ELR (cell line): ENCODE measurements at regions not wholly inside any gene's neighbourhood (a gene's known extent, or its start where the extent isn't known, plus 50 kb on each side); places are given as distances from the start of the nearest gene placed in this dataset.
"Not testable (repeated sequence)": the region's sequence is repeated elsewhere in the genome, so short reads cannot be mapped to it uniquely, and the experiment has no call there.

Experiments used
- DNase-seq: peaks from one replicate; pipeline ENCODE4 v3.0.0-alpha.2; 2015; ENCODE audit warnings: low read depth

GRCh38 chr9:761793-762560 is 79.5 kb upstream of the DMRT1 start:
- DNase-seq = no peak

GRCh38 chr9:763692-764091 is 77.8 kb upstream of the DMRT1 start:
- no peak for DNase-seq

- peak; percentile 74 for DNase-seq
These were observed 77.4 kb upstream of the DMRT1 start for GRCh38 chr9:764105-764524.

GRCh38 chr9:764986-765385 is 76.5 kb upstream of the DMRT1 start:
- DNase-seq = no peak

- not testable (repeated sequence) for DNase-seq
These were observed 74.4 kb upstream of the DMRT1 start for GRCh38 chr9:767061-767561.

GRCh38 chr9:776086-776485 is 65.4 kb upstream of the DMRT1 start:
- DNase-seq = no peak

- DNase-seq = no peak
These were observed 63.5 kb upstream of the DMRT1 start for GRCh38 chr9:777978-778377.

GRCh38 chr9:784202-784601 is 57.3 kb upstream of the DMRT1 start:
- no peak for DNase-seq

GRCh38 chr9:784916-785315 is 56.6 kb upstream of the DMRT1 start:
- DNase-seq = no peak

- no peak for DNase-seq
These were observed 55.5 kb upstream of the DMRT1 start for GRCh38 chr9:785997-786396.

- no peak for DNase-seq
These were observed 55.1 kb upstream of the DMRT1 start for GRCh38 chr9:786405-786804.

GRCh38 chr9:788777-789176 is 52.7 kb upstream of the DMRT1 start:
- DNase-seq = no peak
